ENCODE measurements at regions not wholly inside any gene's neighbourhood (a gene's known extent, or its start where the extent isn't known, plus 50 kb on each side); places are given as distances from the start of the nearest gene placed in this dataset.
"Not testable (repeated sequence)": the region's sequence is repeated elsewhere in the genome, so short reads cannot be mapped to it uniquely, and the experiment has no call there.

GRCh38 chr7:130949550-130949949, 215.5 kb upstream of the KLF14 start:
- no peak for DNase-seq

- DNase-seq: no peak
Measured at GRCh38 chr7:130950054-130950453, 216.0 kb upstream of the KLF14 start.

DNA sequence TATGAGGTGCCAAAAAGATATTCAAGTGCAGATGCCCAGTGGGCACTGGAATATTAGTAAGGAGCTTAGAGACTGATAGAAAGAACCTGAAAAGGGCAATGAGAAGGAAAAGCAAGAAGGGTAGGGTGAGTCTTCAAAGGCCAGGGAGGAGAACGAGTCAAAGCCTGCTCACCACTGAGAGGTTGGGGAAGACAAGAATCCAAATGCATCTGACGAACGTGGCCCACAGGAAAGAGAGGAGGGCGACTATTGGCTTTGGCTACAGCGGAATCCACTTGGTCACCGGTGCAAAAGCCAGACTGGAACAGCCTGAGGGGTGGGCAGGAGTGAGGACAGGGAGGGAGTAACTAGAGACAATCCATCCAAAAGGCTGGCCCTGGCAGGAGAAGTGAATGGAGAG, 216.7 kb upstream of the KLF14 start:
- DNase-seq: no peak

DNA sequence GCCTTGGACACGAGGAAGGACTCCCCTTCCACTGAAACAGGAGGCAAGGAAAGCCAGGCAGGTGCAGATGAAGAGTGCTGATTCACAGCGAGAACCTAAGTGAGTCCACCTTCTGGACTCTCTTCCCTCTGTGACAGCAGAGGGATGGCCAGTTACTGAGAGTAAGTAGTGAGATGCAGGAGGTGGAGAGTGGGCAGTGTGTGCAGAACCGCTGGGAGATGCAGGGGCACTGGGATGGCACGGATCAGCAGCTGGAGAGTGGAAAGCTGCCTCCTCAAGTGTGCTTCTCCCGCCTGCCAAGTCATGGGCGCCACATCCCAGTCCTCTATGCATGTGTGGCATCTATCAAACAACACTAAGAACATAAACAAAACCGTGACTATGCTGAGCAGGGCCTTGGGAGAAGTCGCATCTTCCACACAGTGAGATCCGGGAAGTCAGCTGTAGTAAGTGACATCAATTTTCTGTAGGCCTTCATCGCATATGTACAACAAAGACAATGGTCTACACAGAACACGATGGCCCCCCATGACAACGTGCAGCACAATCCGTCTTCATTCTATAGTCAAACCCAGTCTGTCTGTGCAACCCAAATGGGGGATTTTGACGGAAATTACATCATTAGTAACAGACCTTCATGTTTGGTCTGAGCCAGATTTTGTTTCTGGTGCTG, 217.4 kb upstream of the KLF14 start:
- no peak for DNase-seq

DNA sequence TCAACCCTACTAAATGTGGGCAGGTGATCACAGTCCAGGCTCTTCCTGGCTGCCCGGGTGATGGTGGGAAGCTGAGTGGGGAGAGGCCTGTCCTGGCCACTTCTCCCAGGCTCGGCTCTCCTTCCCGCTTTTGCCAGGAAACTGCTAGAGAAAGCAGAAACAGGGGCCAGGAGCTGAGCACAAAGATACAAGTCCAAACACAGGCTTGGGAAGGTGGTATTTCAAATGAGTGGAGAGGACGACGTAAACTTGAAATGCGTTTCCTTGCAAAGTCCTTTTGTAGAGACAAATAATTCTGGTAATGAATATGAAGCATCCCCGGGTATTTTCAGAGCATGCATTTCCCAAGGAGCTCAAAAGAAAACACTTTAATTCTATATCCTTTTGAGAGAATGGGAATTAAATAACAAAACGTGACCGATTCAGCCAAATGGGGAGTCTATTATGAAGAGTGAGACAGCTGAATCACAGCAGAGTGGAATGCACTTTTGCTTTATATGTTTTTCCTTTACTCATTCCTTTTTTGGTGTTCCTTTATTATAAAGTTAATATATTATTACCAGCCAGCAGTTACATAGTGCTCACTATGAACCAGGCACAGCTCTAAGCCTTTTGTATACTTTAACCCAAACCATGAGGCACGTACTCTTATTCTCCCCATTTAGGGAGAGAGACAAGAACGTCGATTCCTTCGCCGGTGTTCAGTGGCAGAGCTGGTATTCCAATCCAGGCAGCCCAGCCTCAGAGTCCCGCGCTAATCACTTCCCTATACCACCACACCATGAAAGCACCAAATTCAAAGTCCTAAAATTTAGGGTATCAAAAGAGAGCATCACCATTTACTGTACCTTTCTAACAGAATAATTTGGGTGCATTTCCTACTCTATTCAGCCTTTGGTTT, 218.2 kb upstream of the KLF14 start:
- no peak for DNase-seq

DNA sequence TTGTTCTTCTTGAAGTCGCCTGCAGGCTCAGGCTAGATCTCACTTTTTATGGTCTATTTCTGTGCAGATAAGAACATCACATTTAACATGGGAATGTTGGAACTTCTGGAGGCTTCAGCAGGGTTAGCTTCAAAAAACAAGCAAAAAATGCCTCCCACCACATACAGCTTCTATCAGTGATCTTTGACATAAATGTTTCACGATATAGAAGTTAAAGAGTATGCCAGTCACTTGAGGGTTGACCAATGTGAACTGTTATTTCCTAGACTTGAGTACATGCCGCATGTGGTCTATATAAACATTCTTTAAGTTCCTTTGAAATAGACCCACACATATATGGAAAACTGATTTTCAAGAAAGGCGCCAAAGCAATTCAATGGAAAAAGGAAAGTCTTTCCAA, 219.2 kb upstream of the KLF14 start:
- no peak for DNase-seq

GRCh38 chr7:130954918-130955564, 221.0 kb upstream of the KLF14 start:
- no peak for DNase-seq

DNA sequence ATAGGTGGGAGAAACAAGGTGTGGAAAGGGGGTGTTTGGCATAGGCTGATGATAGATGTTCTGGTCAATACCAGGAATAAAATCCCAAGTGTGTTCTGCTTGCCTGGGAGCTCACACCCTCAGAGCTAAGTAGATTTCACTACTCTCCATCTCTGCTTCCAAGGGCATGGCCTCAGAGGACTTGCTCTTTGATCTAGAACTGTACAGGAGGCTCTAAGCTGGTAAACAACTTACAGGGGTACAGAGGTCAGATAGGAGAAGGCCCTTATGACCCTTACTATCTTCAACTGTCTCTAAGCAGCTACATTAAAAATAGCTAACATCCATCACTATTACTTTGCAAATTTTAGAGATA, 221.5 kb upstream of the KLF14 start:
- no peak for DNase-seq

DNA sequence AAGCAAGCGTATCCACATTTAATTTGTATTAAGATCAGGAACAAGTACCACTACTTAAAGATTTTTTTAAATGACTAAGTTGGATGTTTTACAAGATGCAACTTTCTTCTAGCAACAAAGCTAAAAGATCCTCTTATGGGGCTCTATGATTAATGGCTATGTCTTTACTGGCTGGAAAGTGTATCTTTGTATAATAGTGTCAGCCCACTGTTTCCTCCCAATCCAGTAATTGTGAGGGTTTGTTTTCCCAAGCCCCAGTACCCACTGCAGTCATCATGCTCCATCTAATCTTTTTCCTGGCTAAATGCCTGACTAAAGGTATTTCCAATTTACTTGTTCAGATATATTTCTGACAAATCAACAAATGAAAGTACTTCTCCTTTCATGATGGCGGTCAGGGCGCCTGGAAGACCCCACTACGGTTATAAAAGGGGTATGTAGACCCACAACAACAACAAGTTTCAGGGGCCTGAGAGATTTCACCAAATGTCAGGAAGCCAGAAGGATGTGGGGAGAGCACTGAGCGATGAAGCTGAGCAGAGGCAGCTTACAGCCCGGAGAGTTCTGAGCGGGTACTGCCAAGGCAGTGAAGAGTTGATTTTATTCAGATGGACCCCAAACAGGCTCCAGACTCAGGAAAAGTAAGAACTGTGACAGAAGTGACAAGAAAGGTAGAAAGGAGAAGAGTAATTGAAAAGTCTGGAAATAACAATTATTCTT, 222.6 kb upstream of the KLF14 start:
- DNase-seq: no peak

GRCh38 chr7:130957137-130957513, 223.1 kb upstream of the KLF14 start:
- no peak for DNase-seq

DNA sequence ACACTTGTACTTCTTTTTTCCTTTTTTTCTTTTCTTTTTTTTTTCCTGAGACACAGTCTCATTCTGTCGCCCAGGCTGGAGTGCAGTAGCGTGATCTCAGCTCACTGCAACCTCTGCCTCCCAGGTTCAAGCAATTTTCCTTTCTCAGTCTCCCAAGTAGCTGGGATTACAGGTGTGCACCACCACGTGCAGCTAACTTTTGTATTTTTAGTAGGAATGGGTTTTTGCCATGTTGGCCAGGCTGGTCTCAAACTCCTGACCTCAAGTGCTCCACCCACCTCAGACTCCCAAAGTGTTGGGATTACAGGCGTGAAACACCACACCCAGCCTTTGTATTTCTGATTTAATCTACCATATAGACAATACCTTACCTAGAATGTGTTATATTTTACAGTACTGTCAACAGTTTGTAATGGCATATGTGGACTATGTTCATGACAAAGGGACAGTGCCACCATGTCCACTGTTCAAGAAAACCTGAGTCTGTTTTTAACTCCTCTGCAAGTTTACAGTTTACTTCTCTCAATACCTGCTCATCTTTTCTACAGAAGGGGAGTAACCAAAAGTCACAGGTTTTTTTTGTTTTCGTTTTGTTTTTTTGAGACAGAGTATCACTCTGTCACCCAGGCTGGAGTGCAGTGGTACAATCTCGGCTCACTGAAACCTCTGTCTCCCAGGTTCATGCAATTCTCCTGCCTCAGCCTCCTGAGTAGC, 223.9 kb upstream of the KLF14 start:
- DNase-seq: not testable (repeated sequence)

GRCh38 chr7:130958846-130959245, 224.8 kb upstream of the KLF14 start:
- no peak for DNase-seq

- no peak for DNase-seq
Measured at GRCh38 chr7:130959743-130960207, 225.8 kb upstream of the KLF14 start.

GRCh38 chr7:130960208-130960988, 226.4 kb upstream of the KLF14 start:
- DNase-seq: no peak

DNA sequence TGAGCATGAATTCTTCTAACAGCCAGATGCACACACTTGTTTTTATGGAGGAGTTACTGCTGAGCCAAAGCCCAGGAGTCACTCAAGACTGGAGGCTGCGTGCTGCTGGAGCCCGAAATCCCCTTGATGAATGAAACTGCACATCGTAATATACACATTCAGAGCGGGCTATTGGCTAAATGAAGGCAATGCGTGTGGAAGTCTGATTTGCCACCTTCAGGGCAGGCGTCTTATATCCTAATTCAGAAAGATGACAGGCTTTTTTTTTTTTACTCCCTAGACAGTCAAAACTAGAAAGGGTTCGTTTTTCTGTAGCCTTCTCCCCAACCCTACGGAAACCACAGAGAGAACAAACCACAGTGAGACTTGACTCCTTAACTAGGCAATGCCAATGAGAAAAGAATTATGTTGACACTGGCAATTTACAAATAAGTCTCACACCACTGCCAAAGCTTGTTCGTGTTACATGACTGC, 227.2 kb upstream of the KLF14 start:
- no peak for DNase-seq

- no peak for DNase-seq
Measured at GRCh38 chr7:130962109-130962508, 228.1 kb upstream of the KLF14 start.

- no peak for DNase-seq
Measured at GRCh38 chr7:130963339-130963738, 229.3 kb upstream of the KLF14 start.

DNA sequence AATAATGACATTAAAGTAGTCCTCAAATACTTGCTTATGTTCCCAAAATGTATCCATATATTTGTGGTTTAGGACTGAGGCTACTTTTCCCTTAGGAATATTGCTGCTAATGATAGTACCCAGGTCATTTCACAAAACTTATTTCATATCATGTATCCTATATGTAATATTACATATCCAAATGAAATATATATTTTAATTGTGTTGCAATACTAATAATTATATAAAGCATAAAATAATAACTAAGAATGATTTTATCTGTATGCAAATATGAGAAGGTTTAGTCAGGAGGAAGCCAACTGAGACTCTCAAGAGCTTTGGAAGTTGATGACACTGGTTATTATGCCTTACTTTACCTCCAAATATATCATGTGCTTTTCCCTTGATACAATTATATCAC, 231.5 kb upstream of the KLF14 start:
- DNase-seq: no peak

DNA sequence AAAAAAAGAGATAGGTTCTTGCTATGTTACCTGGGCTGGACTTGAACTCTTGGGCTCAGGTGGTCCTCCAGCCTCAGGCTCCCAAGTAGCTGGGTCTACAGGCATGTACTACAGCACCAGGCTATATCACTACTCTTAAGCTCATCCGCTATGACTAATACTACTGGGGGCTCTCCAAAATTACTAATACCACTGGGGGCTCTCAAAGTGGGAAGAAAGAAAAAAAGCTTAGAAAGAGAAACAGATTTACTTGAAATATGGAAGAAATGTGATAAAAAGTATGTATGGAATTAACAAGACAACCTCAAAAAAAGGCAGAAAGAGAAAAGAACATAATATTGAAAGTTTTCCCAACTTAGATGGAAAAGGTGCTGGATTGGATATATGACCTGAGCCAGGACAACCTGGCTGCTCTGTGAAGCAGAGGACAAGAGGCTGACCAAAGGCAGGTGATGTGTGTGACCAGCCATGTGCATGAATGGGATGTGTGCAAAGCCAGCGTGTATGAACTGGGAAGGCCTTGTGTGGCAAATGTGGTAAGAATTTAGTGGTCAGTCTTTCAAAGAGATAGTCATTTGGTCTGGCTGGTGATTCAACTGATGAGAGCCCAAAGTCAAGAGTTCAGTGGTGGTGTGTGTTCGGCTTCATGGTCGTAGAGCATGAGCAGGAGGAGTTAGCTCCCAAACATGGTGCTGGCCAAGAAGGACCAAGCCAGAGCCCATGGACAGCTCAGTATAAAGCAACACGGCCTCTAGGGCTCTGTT, 232.4 kb upstream of the KLF14 start:
- no peak for DNase-seq

DNA sequence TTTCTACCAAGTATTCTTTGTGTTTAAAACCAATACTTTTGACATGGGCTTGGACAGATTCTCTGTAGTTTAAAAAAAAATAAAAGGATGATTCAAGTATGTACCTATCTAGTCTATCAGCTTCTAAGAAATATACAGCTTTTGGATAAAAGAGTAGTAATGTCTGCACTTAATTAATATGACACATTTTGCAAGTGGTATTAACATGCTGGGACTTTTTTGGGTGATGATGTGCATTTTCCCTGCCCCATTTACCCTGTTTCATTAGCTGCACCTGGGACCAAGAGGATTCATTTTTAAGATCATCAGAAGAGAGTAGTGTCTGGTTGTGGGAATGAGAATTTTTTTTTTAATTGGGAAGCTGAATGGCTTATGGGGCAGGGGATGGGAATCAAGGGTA, 236.2 kb upstream of the KLF14 start:
- no peak for DNase-seq

GRCh38 chr7:130970696-130971095, 236.7 kb upstream of the KLF14 start:
- DNase-seq: no peak
